Smooth muscle cell of the brain vasculature (primary cell): ENCODE measurements at regions not wholly inside any gene's neighbourhood (a gene's known extent, or its start where the extent isn't known, plus 50 kb on each side); places are given as distances from the start of the nearest gene placed in this dataset.
"Not testable (repeated sequence)": the region's sequence is repeated elsewhere in the genome, so short reads cannot be mapped to it uniquely, and the experiment has no call there.

ENCODE experiments used
- DNase-seq: peaks from one replicate; pipeline ENCODE4 v3.0.0-alpha.2; 2012; ENCODE audit warnings: low read depth, low spot score

DNA sequence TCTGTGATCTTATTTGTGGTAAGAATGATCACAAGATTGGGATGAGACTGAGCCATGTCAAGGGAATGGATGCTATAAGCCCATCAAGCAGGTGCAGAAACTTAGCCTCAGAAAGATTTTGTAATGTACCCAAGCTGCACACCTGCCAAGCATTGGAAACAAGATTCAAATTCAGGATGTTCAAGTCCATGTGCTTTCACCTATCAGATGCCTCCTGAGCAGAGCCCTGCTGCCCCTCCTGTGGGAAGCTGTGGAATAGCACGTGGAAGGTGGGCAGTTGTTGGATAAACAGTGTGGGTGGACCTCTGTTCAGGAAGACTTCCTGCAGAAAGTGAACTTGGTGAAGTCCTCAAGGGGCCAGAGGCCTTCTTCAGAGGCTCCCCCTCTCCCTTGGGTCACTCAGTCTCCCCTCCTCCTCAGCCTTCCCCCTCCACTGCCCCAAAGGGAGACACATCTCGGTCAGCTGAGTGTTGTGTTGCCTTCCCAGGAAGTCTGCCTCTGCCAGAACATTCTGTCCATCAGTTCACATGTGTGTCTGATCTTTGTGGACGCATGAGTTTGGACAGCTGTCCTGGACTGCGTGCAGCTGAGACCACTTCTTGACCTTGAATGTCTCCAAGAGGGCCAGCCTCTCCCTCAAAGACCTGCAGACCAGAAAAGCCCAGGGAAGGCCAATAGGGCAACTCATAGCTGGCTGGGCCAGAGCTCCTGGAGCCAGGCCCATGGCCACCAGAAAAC, 186.1 kb downstream of the INHBB start:
- DNase-seq, result peak; percentile 46

DNA sequence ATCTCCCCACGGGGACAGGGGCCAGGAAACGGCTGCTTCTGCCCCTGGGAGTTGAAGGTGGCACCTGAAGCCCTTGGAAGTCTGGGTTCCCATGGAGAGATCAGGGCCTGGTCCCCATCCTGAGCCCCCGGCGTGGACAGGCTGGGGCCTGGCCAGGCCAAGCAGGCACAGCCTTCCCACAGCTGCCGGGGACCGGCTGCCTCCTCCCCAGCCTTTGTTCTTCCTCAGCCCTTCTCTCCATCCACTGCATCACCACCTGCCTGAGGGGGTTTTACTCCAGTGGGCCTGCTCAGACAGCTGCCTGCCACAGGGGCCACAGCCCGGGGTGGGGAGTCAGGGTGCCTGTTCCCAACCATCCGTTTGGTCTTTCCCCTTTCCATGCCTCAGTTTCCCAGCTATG, 187.7 kb downstream of the INHBB start:
- no peak for DNase-seq

DNA sequence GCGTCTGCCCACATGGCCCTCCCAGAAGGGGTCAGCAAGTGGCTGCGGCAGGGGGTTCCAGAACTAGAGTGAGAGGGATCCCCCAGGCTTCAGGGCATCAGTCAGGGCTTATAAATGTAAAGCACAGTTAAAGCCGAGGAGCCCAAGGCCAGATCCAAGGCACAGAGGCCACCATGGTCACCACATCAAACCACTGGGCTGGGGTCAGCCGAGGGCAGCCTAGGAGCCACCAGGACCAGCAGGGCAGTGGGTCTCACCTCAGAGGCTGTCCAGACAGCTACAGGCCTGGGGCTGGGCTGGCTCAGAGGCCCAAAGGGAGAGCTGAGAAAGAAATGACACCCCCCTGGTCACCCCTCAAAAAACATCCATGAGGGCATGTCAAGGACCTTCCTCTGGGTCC, 188.5 kb downstream of the INHBB start:
- DNase-seq, result no peak

DNA sequence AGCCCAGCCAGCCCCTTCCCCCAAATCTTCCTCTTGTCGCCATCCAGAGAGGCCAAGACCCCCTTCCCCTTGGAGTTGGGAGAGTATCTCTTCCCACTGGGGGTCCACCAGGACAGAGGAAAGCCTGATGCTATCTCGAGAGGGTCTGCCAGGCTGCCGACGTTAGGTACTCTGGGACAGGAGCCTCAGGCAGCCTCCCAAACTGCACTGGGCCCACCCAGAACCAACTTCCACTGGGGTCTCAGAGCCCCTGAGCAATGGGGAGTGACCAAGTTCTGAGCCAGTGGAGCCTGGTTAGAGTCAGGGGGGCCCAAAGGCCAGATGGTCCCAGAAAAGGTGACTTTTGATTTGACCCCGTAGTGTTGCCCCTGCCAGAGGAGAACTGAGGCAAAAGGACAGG, 189.1 kb downstream of the INHBB start:
- no peak for DNase-seq

DNA sequence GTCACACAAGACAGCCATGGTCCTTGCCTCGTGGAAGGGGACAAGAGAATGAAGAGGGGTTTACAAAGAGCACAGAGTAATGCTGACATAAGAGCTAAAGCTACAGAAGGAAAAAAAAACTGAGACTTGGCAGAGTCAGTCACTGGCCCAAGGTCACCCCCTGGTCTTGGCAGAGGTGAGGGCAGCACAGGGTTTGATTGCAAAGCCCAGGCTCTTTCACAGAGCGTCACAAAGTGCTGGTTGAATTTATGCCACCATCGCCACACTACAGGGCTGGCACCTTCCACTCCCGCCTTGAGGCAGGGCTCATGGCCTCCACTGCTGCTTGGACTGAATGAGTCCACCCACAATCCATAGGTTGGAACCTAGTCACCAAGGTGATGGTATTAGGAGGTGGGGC, 190.2 kb downstream of the INHBB start:
- DNase-seq, result no peak

DNA sequence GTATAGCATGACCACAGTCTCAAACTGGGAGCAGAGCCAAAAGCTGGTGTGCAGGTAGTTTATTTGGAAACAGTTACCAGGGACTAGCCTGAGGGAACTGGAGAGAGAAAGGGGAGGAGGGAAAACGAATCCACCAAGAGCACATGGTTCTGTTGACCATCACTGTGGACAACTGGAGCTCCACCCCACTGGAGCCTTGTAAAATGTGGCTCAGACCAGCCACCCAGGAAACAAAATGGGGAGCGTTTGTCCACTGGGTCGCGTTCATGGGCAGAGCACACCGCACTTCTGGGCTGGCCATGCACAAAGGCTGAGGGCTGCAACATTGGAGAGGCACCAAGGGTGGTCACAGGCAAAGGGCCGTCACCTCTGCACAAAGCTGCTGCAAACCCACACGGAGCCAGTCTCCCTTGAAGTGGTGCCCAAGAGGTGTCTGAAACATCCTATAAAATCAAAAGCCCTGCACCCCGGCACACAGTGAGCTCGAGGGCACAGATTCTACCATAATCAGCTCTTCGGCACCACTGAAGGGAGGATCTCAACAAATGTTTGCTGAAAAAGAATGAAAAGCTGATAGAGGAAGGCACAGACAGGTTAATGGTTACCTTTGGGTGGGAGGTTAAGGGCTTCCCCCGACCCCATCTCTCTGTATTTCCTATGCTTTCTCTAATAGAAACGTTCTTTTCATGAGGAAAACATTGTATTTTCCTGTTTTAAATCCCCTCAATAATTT, 192.9 kb downstream of the INHBB start:
- no peak for DNase-seq

DNA sequence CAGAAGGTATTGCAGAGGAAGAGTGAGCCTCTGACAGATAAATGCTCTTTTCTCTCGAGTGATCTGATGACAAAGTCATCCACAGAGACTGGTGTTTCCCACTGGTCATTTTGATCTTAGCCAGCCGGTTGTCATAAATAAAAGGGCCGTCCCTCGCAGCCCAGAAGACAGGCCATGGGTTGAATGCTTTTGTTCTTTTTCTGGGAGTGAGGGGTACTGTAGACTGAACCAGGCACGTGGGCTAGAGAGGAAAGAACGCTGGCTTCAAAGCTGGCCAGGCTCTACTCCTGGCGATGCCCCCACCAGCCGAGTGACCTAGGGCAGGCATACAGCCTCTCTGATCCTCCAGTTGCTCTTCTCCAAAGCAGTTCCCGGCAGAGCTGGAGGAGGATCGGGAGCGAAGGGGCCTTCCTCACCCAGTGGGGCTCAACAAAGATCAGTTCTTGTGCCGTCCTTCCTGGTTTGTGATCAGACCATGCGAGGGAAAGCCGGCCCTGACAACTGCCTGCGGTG, 193.5 kb downstream of the INHBB start:
- DNase-seq, result no peak

DNA sequence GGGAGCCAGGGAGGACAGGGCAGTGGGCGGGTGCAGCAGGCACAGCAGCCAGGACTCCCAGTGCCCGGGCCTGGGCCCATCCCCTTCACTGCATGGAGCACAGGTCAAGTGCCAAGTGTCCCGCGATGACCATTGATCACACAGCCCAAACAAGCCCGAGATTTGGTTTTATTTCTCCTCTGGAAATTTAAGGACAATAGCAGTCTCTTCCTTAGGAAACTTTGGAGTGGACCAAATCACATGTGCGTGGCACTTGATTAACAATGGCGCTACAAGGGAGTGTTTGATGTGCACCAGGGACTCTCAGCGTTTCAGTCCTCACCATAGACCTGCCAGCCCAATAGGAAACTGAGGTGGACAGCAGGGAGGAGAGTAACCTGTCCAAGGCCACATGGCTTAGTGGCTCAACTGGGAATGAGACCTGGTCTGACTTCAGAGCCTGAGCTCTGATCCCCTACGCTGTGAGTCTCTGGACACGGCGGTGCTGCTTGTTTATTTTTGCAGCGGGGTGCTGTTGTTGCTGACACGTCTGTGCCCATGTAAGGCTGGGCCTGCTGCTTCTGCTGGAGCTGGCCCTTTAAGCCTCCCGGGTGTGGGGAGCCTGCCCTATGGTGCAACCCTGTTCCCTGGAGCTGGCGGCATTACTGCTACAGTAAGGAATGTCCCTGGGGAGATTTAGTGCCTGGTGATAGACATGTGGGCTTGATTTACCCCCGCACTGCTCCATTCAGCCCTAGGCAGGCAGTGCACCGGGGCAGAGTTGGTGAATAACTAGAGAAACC, 194.2 kb downstream of the INHBB start:
- peak; percentile 76 for DNase-seq

DNA sequence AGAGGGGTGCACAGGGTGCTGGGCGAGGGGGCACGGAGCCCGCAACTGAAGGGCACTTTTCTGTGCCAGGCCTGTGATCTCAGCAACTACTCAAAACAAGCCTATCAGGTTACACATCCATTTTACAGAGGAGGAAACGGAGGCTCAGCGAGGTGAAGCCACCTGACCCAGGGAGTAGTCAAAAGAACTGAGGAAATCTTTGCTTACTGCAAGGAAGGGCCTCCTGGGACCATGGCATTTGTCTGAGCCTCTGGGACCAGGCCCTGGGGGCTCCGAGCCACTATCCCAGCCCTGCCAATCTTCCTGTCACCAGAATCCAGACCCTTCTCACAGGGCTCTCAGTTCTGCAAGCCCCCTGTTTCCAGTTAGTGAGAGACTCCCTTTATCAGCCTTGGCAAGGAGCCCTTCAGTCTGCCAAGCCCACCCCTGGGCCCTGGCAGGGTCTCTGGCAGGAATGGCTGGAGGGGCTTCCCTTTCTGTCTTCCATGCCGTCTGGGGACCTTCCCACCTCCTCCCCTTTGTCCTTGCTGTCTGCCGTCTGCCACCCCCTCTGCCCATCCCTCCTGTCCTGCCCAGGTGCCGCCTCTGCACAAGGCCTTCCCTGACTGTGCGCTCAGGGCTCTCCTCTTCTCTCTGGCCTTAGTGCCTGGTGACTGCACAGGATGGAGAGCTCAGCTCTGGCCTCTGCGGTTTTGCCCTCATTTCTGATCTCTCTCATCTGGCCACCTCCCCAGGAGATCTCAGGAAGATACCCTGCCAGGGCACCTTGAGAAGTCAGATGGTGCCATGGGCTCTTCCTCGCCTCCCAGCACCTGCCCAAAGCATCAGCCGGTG, 194.7 kb upstream of the GLI2 start:
- DNase-seq, result no peak

DNA sequence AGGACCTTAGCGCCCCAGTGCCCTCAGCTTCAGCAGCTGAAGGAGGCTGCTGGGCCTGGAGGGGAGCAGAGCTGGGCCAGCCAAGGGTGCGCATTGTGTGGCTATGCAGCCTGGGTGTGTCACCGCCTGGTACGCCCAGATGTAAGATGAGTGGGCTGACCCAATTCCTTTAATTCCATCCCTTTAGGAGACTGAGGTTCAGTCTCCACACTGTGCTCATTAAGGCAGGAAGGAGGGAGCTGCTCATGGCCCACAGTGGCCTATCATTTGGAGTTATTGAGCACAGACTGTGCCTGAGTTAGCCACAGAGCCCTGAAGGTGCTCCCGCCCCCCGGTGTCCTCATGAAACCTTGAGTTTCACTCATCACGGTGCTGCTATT, 194.1 kb upstream of the GLI2 start:
- no peak for DNase-seq

DNA sequence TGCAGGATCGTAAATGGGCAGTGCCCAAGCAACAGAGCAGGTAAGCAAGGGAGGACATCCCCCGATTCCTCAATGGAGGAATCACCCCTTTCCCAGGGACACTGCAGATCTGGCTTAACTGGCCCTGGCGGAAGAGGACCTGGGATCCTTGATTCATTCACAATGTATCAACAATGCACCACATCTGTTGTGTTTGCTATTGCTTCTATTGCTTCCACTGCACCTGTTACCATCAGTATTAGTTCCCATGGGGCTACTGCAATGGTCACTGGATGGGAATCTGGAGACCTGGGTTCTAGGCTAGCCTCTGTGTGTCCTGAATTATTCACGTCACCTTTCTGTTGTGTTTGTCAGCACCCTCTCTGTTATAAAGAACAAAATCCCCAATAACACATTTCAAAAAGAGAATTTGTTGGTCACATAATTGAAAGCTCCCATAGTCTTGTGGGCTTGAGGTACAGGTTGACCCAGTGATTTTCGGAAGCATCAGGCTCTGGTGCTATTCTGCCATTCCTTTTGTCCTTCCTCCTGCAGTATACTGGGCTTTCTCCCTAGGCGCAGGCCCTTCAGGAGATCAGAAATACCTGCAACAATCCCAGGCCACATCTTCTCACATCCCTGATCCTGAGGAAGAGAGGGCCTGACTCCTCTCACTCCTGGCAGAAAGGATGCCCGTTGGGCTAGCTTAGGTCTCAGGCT, 193.5 kb upstream of the GLI2 start:
- DNase-seq, result no peak

DNA sequence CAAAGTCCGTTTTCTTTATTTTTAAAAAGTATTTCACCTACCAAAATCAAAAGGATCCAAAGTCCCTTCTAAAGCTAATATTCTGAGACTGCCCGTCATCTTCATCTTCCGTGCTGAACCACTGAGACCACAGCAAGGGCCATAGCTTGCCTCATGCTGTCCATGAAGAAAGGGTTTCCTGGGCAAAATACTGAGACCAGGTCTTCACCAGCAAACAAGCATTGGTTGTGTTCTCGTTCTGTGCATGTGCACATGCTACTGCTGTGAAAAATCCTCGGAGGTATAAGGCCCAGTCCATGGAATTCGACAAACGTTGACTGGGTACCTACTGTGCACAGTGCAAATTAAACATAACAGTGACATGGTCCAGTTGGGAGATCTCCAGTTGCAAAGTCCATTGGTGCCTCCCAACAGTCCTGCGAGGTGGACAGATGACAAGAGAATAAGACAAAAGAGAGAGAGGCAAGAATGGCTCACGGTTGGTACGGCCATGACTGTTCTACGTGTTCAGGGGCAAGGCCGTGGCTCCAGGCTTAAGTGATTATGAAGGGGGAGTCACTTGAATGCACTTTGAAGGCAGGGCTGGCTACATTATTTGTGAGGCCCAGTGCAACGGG, 192.6 kb upstream of the GLI2 start:
- DNase-seq, result no peak

DNA sequence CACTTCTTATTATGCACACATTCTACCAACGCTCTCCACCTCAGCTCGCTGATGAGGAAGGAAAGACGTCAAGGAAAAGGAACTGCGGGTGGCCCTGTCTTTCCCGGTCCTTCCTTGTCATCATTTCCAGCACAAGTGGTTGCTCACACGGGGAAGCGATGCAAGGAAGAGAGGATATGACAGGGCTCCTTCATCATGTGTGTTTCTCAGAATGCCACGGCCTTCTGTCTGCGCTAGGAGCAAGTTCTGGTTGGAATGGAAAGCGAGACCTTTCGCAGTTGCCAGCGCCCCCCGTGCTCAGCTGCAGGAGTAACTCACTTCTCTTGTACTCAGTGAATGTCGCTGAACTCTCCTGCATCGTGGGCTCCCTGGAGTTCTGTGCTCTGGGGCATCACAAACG, 191.8 kb upstream of the GLI2 start:
- DNase-seq, result no peak

DNA sequence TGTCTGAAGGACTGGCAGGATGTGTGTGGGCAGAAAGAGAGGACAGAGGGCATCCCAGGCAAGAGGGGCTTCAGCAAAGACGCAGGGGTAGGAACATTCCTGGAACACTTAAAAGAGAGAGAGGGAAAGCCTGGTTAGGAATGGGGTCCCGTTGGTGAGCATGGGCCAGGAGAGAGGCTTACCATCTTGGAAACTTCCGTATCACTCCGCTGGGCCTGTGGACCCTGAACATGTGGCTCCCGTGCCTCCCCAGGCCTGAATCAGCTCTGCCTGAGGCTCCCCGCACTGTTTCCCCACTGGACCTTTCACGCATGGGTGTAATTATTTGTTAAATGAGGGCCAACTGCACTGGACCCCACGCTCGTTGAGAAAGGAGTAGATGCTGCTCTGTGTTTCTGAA, 191.1 kb upstream of the GLI2 start:
- no peak for DNase-seq

DNA sequence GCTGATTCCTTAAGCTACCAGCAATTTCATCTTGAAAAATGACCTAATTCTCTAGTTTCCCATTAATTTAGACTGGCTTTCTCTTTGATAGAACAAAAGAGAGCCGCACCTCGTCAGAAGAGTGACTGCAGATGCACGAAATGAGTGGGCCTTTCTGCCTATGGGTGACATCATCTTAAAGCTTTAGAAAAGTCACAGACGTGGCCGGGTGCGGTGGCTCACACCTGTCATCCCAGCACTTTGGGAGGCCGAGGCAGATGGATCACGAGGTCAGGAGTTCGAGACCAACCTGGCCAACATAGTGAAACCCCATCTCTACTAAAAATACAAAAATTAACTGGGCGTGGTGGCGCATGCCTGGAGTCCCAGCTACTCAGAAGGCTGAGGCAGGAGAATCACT, 190.7 kb upstream of the GLI2 start:
- not testable (repeated sequence) for DNase-seq

DNA sequence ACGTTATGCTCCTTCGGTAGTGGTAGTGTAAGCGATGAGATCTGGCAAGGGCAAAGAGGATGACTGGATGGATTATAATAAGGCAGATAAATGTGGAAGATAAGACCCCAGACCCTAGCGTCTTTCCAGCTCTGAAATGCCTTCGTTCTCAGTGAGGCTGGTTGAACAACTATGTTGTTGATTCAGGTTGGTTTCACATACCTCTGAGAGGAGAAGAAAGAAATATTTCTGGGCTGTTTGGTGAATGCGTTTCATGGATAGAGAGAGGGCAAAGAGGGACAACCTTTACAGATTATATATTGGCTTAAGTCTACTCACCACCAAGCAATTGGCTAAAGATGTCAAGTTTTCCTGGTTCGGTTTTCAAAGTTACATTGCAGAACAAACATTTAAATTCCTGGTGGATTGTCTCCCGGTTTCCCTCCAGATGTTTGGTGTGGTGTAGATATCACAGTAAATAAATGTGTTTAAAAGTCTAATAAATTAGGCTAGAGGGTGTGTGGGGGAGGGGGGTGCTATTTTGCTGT, 190.1 kb upstream of the GLI2 start:
- DNase-seq, result no peak

DNA sequence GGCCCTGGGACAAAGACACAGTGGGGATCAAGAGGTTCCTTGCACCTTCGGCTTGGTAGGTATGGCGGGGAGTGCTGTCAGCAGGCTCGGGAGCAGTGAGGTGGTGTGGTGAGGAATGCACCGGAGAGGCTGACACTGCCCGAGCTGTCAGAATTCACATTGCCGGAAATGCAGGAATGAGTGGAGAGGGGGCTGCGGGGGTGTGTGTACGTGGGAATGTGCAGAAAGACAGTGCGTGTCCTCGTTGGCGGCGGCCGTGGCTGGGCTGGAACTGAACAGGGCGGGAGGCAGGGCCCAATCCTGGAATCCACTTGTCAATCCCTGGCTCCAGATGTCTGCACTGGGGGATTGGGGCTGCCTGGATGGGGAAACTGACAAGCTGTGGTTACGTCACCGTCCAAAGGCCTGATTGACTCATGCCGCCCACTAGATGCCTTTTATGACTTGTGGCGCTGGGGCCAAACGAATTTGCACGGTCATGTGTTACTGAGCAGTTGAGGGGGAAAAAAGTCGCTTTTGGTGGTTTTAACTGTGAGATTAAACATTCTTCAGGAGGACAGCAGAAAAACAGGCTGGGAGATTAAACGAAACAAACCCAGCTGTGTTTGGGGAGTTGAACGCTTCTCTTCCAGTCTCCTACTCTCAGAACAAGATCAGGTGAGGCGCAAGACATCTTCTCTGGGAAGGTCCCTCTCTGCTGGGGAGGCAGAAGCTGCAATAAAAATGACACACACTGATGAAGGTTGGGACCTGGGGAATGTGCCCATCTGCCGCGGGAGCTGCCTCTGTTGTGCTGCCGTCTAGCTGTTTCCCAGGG, 189.4 kb upstream of the GLI2 start:
- DNase-seq, result no peak

DNA sequence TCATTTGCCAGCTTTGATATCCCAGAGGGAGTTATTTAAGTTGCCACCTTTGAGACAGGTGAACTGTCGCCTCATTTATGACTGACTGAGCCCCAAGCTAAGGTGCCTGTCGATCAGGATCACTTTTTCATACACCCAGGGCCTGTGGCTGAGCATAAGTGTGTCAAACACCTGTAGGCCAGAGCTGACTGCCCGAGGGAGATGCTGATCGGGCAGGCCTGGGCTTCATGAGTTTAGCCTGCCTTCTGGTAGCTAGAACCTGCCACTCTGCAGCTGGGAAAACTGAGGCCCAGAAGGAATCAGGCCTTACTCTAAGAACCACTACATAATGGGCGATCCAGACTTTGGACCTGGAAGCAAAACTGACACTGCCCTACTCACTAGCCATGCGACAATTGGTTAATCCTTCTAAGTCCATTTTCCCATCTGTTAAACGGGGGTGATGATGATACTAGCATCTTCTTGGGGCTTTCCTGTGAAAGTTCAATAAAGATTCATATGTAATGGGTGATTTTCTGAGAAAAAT, 188.7 kb upstream of the GLI2 start:
- no peak for DNase-seq

DNA sequence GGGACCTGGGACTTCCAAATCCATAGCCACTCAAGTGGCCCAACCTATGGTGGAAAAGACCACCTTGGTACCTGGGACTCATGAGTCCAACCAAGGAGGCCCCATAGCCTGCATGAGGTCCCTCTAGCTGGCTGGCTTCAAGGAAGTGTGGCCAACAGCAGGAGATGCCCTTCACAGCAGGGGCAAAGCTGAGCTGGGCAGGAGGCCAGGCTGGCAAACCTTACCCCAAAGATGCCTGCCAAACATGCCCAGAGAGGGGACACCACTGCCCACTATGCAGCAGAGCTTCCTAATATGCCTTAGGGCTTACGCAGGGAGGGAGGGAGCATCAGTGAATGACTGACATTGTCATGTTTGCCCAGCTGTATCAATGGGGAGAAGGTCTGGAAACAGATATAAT, 188.0 kb upstream of the GLI2 start:
- no peak for DNase-seq
